Parathyroid adenoma (tissue), 2 donors: ENCODE measurements at regions not wholly inside any gene's neighbourhood (a gene's known extent, or its start where the extent isn't known, plus 50 kb on each side); places are given as distances from the start of the nearest gene placed in this dataset.

ENCODE experiments used
- H2AFZ ChIP-seq: fragments of 300-600 bp; sonication (generic); one replicate; pipeline ENCODE4 v1.7.0; 2017; ENCODE audit warnings: antibody characterized with exemption, mild to moderate bottlenecking
- H3K27ac ChIP-seq: fragments of 300-600 bp; sonication (generic); one replicate; pipeline ENCODE4 v1.7.0; 2017
- H3K27me3 ChIP-seq: fragments of 300-600 bp; sonication (generic); one replicate; pipeline ENCODE4 v1.7.0; 2017; ENCODE audit warnings: low read length; ENCODE audit not compliant: control insufficient read depth, insufficient read depth
- H3K36me3 ChIP-seq: fragments of 300-600 bp; sonication (generic); one replicate; pipeline ENCODE4 v1.7.0; 2017; ENCODE audit warnings: low read length; ENCODE audit not compliant: control insufficient read depth, insufficient read depth
- H3K4me1 ChIP-seq: fragments of 300-600 bp; sonication (generic); one replicate; pipeline ENCODE4 v1.7.0; 2017; ENCODE audit warnings: control low read depth
- H3K4me2 ChIP-seq: fragments of 300-600 bp; sonication (generic); one replicate; pipeline ENCODE4 v1.7.0; 2017; ENCODE audit warnings: low read length
- H3K4me3 ChIP-seq: fragments of 300-600 bp; sonication (generic); one replicate; pipeline ENCODE4 v1.7.0; 2017; ENCODE audit warnings: low read depth, low read length
- H3K79me2 ChIP-seq: fragments of 300-600 bp; sonication (generic); one replicate; pipeline ENCODE4 v1.7.0; 2017; ENCODE audit warnings: control low read depth
- H3K9ac ChIP-seq: fragments of 300-600 bp; sonication (generic); one replicate; pipeline ENCODE4 v1.7.0; 2017; ENCODE audit warnings: mild to moderate bottlenecking
- H3K9me3 ChIP-seq: fragments of 300-600 bp; sonication (generic); one replicate; pipeline ENCODE4 v1.7.0; 2017; ENCODE audit warnings: low read length; ENCODE audit not compliant: control insufficient read depth
- CTCF ChIP-seq: fragments of 300-600 bp; sonication (generic); IDR thresholded peaks from one replicate; pipeline ENCODE4 v1.7.0; 2017; ENCODE audit warnings: antibody characterized with exemption, mild to moderate bottlenecking
- donor health status: primary hyperparathyroidism.

- Histone ChIP-seq H3K9me3 (no peaks in the 10 kb centered on the region), H3K27me3 (no peaks in the 10 kb centered on the region), H3K4me2 (no peak overlapping the region), H2AFZ (no peak overlapping the region), H3K4me1 (no peaks in the 10 kb centered on the region), H3K9ac (no peak overlapping the region), H3K4me3 (no peak overlapping the region), H3K27ac (no peak overlapping the region), H3K36me3 (no peaks in the 10 kb centered on the region), H3K79me2 (no peaks in the 10 kb centered on the region)
- no peak for TF ChIP-seq CTCF
Measured at GRCh38 chr2:898319-898718, 52.3 kb upstream of the SNTG2 start.

- Histone ChIP-seq H3K36me3 (no peaks in the 10 kb centered on the region), H3K4me3 (no peak overlapping the region), H3K4me2 (no peak overlapping the region), H3K27ac (no peak overlapping the region), H2AFZ (no peak overlapping the region), H3K4me1 (no peaks in the 10 kb centered on the region), H3K9me3 (no peaks in the 10 kb centered on the region), H3K79me2 (no peaks in the 10 kb centered on the region), H3K9ac (no peak overlapping the region), H3K27me3 (no peaks in the 10 kb centered on the region)
- TF ChIP-seq CTCF: no peak
Measured at GRCh38 chr2:897091-897490, 53.6 kb upstream of the SNTG2 start.

- Histone ChIP-seq H3K27me3 (no peaks in the 10 kb centered on the region), H3K27ac (no peak overlapping the region), H3K9ac (no peak overlapping the region), H3K4me3 (no peak overlapping the region), H3K4me2 (no peak overlapping the region), H3K79me2 (no peaks in the 10 kb centered on the region), H2AFZ (peak overlapping the region; percentile 5), H3K36me3 (no peaks in the 10 kb centered on the region), H3K9me3 (no peaks in the 10 kb centered on the region), H3K4me1 (no peaks in the 10 kb centered on the region)
- TF ChIP-seq CTCF: no peak
Measured at GRCh38 chr2:893311-893710, 57.3 kb upstream of the SNTG2 start.

GRCh38 chr2:892892-893291, 57.8 kb upstream of the SNTG2 start:
- no peaks in the 10 kb centered on the region for H3K4me1 ChIP-seq
- H3K36me3 ChIP-seq: no peaks in the 10 kb centered on the region
- peaks cover under 1% of the 10 kb centered on the region for H3K9me3 ChIP-seq
- no peak overlapping the region for H3K4me2 ChIP-seq
- H2AFZ ChIP-seq: peak overlapping the region; percentile 5
- no peak overlapping the region for H3K9ac ChIP-seq
- H3K79me2 ChIP-seq: no peaks in the 10 kb centered on the region
- no peak overlapping the region for H3K27ac ChIP-seq
- no peak for TF ChIP-seq CTCF
- no peak overlapping the region for H3K4me3 ChIP-seq
- H3K27me3 ChIP-seq: no peaks in the 10 kb centered on the region

GRCh38 chr2:892401-892800, 58.2 kb upstream of the SNTG2 start:
- no peaks in the 10 kb centered on the region for H3K4me1 ChIP-seq
- TF ChIP-seq CTCF: no peak
- H3K27me3 ChIP-seq: no peaks in the 10 kb centered on the region

More at GRCh38 chr2:892401-892800, 58.2 kb upstream of the SNTG2 start:
- peaks cover 3% of the 10 kb centered on the region for H3K9me3 ChIP-seq
- H3K79me2 ChIP-seq: no peaks in the 10 kb centered on the region
- no peak overlapping the region for H3K4me3 ChIP-seq
- H3K36me3 ChIP-seq: no peaks in the 10 kb centered on the region
- no peak overlapping the region for H3K9ac ChIP-seq
- H3K4me2 ChIP-seq: no peak overlapping the region
- H2AFZ ChIP-seq: no peak overlapping the region
- H3K27ac ChIP-seq: no peak overlapping the region
